ENCODE measurements at regions not wholly inside any gene's neighbourhood (a gene's known extent, or its start where the extent isn't known, plus 50 kb on each side); places are given as distances from the start of the nearest gene placed in this dataset.
A peak's percentile ranks its signal among the peaks of the same experiment; 100 is the strongest.

DNA sequence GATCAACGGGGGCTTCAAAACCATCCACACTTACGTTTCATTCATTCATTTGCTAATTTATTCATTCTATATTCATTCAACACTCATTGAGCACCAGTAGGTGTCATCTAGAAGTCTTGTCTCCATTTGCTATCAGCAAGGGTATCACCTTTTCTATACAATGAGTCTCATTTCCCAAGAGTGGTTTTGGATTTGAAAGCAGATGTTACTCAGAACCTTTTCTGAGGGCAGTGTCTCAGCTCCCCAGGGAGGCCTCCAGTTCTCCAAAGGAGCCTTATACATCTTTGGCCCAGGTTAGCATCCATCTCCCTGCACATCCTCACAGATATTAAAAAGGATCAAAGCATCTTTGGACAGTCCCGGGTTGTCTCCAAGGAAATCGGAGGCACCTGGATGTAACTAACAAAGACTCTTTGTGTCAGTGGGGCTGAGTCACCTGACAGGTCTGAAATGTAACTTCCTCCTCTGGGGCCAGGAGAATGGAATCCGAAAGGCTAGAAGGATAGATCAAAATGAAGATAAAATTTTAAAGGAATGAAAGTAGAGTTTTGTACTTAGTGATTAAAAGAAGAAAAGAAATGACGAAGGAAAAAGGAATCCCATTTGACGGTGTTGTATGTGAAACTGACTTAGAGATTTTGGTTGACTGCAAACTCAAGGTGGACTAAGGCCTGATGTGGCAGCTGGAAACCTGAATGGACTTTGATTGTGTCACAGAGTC is 103.0 kb downstream of the VCPKMT start:
- H3K4me3 Mint-ChIP-seq = no peak overlapping the region
- H3K27me3 Mint-ChIP-seq = no peaks in the 10 kb centered on the region
- peaks cover 34% of the 10 kb centered on the region for H3K4me1 Mint-ChIP-seq
- H3K9me3 Mint-ChIP-seq = no peaks in the 10 kb centered on the region
- H3K27ac Mint-ChIP-seq = peak overlapping the region; percentile 66
- ATAC-seq (replicated peaks) = peak; percentile 65
- peaks cover 96% of the 10 kb centered on the region for H3K36me3 Mint-ChIP-seq (ENCODE audit: low read depth)

DNA sequence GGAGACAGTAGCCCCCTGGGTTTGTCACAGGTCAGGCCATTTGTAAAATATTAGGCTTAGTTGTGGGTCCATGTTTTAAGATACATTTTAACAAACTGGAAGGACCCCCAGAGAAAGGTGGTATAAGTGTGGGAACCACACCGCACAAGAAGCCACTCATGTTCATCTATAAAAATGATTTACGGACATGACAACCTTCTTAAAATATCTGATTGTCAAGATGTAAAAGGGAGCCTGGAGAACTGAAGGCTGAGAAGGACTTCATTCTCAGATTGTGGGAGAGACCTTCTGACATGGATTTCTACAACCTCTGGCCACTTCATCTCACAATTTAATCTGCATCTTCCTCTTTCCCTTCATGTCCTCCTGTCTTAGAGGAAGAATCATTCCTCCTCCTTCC is 102.4 kb downstream of the VCPKMT start:
- H3K27ac Mint-ChIP-seq = peak overlapping the region; percentile 2
- H3K36me3 Mint-ChIP-seq (ENCODE audit: low read depth) = peaks cover 96% of the 10 kb centered on the region
- H3K4me1 Mint-ChIP-seq = peaks cover 32% of the 10 kb centered on the region
- no peaks in the 10 kb centered on the region for H3K9me3 Mint-ChIP-seq
- ATAC-seq (replicated peaks) = no peak
- H3K4me3 Mint-ChIP-seq = no peak overlapping the region
- H3K27me3 Mint-ChIP-seq = no peaks in the 10 kb centered on the region

DNA sequence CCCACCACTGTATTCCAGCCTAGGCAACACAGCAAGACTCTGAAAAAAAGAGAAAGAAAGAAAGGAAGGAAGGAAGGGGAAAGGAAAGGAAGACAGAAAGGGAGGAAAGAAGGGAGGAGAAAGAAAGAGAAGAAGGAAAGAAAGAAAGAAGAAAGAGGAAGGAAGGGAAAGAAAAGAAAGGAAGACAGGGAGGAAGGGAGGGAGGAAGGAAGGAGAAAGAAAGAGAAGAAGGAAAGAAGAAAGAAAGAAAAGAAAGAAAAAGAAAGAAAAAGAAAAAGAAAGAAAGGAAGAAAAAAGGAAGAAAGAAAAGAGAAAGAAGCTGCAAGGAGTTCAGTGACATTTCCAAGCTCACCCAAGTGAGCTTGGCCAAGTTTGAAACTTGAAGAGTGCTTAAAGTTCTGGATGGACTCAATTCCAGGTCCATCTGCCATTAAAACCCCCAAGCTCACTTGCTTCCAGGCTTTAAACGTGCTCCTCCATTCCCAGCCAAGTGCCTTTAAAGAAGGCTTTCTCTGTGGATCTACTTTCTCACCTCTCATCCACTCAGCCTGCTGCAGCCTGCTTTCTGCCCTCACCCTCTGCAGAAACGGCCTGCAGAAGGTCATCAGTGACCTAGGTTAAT is 101.5 kb downstream of the VCPKMT start:
- no peak overlapping the region for H3K4me3 Mint-ChIP-seq
- H3K9me3 Mint-ChIP-seq = no peaks in the 10 kb centered on the region
- ATAC-seq (replicated peaks) = no peak
- H3K27me3 Mint-ChIP-seq = no peaks in the 10 kb centered on the region
- H3K4me1 Mint-ChIP-seq = peaks cover 38% of the 10 kb centered on the region
- H3K36me3 Mint-ChIP-seq (ENCODE audit: low read depth) = peaks cover 100% of the 10 kb centered on the region
- peak overlapping the region; percentile 2 for H3K27ac Mint-ChIP-seq

DNA sequence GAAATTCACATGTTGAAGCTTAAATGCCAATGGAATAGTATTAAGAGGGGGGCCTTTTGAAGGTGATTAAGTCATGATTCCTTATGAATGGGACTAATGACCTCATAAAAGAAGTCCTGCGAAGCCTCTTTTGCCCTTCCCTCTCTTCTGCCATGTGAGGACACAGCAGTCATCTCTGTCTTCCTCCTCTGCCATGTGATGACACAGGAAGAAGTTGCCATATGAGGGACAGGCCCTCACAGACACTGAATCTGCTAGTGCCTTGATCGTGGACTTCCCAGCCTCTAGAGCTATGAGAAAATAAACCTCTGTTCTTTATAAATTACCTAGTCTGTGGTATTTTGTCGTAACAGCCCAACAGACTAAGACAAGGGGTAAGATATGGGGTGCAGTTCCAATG is 100.7 kb downstream of the VCPKMT start:
- H3K27ac Mint-ChIP-seq = peak overlapping the region; percentile 2
- no peak overlapping the region for H3K4me3 Mint-ChIP-seq
- peak; percentile 67 for ATAC-seq (replicated peaks)
- H3K36me3 Mint-ChIP-seq (ENCODE audit: low read depth) = peaks cover 100% of the 10 kb centered on the region
- peaks cover 33% of the 10 kb centered on the region for H3K4me1 Mint-ChIP-seq
- no peaks in the 10 kb centered on the region for H3K9me3 Mint-ChIP-seq
- no peaks in the 10 kb centered on the region for H3K27me3 Mint-ChIP-seq

DNA sequence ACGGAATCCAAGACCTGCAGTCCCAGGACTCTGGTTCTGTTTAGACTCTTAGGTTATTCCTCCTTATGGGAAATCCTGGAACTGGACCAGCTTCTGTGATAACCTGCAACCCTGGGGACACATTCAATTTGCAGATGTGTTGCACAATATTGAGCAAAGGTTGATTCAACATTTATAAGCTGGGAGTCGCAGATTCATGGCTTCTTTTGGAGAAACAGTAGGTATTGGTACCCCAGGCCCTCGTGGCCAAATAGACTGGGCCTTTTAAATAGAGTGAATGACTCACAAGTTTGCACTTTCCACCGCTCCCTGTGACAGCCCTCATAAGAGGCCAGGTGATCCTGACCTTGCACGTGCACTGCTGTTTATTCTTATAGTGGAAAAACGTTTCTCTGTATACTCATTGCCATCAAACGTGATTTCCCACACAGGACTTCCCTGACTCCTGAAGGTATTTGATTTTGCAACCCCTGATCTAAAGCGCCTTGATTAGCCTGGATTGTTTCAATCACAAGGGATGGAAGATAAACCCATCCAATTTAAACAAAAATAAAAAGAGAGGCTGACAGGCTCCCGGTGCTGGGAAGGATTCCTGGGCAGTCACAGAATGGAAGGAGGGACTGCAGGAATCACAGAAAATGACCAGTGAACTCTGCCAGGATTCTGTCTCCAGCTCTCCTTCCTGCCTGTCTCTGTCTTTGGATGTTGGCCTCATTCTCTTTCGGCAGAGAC is 98.0 kb downstream of the VCPKMT start:
- peaks cover 7% of the 10 kb centered on the region for H3K9me3 Mint-ChIP-seq
- H3K27ac Mint-ChIP-seq = no peak overlapping the region
- peaks cover 37% of the 10 kb centered on the region for H3K4me1 Mint-ChIP-seq
- H3K36me3 Mint-ChIP-seq (ENCODE audit: low read depth) = peaks cover 100% of the 10 kb centered on the region
- no peak overlapping the region for H3K4me3 Mint-ChIP-seq
- ATAC-seq (replicated peaks) = no peak
- H3K27me3 Mint-ChIP-seq = no peaks in the 10 kb centered on the region

DNA sequence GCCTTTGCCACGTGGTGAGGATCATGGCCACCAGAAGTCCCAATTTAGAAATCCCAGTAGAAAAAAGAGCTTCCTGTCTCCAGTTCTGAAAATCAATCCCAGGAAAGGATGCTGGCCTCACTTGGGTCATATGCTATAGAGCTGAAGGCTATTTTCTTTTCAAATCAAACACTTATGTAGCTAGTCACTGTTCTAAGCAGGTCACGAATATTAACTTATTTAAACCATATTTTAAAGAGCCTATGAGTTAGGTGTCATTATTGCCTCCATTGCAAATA is 97.5 kb downstream of the VCPKMT start:
- Mint-ChIP-seq H3K27me3 (no peaks in the 10 kb centered on the region), H3K4me3 (no peak overlapping the region), H3K4me1 (peaks cover 39% of the 10 kb centered on the region), H3K36me3 (ENCODE audit: low read depth) (peaks cover 100% of the 10 kb centered on the region), H3K9me3 (peaks cover 7% of the 10 kb centered on the region), H3K27ac (no peak overlapping the region)
- no peak for ATAC-seq (replicated peaks)

DNA sequence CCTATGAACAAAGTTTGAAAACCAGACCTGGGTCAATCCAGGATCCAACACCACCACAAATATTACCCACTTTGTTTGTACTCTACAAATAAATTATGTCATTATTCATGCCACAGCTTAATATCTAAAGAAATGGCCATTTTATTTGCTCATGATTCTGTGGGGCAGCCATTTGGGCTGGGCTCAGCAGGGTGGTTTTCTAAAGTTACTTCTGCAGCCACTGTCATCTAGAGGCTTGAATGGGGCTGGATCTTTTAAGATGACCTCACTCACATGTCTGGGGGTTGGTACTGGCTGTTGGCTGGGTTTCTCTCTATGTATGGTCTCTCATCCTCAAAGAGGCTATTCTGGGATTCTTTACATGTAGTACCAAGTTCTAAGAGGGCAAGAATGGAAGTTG is 96.2 kb downstream of the VCPKMT start:
- Mint-ChIP-seq H3K4me1 (peaks cover 31% of the 10 kb centered on the region), H3K9me3 (peaks cover 8% of the 10 kb centered on the region), H3K36me3 (ENCODE audit: low read depth) (peaks cover 99% of the 10 kb centered on the region), H3K4me3 (peak overlapping the region; percentile 66), H3K27ac (no peak overlapping the region), H3K27me3 (no peaks in the 10 kb centered on the region)
- no peak for ATAC-seq (replicated peaks)

DNA sequence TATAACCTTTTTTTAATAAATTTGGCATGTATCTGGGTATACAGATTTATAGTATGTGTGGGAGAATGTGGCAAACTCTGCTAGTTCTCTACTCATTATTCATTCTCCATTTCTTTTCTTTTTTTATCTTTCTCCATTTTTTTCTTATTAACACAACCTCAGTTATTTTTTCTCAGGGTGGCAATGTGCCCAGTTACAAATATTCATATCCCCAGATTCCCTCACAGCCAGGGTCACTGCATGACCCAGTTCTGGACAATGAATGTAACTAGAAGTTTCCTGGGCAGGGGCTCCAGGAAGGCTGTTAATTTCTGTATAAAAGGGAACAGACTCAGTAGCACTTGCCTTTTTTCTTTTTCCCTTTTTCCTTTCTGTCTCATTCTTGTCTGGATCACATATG is 95.6 kb downstream of the VCPKMT start:
- Mint-ChIP-seq H3K36me3 (ENCODE audit: low read depth) (peaks cover 99% of the 10 kb centered on the region), H3K4me3 (peak overlapping the region; percentile 66), H3K27ac (peak overlapping the region; percentile 75)

DNA sequence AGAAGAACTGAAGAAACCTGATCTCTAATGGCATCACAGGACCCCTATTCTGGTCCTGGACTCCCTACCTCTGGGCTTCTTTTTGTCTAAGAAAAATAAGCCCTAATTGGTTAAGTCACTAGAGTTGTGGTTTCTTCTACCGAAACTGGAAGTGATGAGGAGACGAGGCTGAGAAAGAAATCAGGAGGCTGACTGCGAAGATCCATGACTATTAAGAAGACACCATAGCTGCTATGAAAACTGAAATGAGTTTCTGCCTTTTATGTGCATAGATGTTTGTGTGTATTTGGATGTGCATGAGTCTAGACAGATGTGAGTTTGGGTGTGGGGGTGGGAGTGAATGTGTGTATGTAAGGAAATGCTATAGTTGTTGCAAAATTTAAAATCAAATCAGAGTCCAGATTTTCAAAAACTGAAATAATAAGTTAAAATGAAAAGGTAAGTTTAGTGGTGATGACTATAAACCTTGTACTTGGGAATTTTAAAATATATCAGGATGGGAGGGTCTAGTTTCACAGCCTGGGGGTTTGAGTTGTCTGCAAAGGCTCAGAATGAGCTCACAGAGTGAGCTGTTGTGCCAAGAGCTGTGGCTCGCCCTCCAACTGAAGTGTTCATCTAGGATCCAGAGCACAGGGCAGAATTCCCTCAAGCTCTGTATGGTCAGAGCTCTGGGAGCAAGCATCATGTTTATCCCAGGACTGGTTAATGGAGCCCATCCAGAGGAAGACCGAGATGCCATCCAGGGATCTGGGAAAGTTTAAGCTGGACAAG is 94.9 kb downstream of the VCPKMT start:
- peak overlapping the region; percentile 75 for H3K27ac Mint-ChIP-seq
- peaks cover 15% of the 10 kb centered on the region for H3K9me3 Mint-ChIP-seq
- no peaks in the 10 kb centered on the region for H3K27me3 Mint-ChIP-seq
- H3K4me1 Mint-ChIP-seq = peaks cover 39% of the 10 kb centered on the region
- peaks cover 99% of the 10 kb centered on the region for H3K36me3 Mint-ChIP-seq (ENCODE audit: low read depth)
- peak overlapping the region; percentile 66 for H3K4me3 Mint-ChIP-seq
- peak; percentile 88 for ATAC-seq (replicated peaks)

More for the DNA sequence above, 95.6 kb downstream of the VCPKMT start:
- H3K4me1 Mint-ChIP-seq = peaks cover 38% of the 10 kb centered on the region
- H3K9me3 Mint-ChIP-seq = peaks cover 14% of the 10 kb centered on the region
- H3K27me3 Mint-ChIP-seq = no peaks in the 10 kb centered on the region
- ATAC-seq (replicated peaks) = no peak

DNA sequence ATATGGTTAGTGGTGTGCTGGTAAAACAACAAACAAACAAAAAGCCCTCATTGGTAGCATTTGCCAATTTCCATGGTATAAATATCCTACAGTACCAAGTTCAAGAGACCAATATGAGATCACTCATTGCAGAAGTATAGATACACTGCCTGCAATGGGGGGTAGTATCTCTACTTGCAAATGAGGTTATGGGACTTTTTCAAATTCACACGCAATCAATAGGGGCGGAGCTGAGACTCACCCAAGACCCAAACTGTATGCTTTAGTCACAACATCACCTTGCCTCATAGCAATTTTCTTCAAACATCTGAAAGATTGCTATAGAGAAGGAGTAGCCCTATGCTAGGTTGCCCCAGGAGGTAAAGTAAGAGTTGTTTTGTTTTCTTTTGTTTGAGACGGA is 93.7 kb downstream of the VCPKMT start:
- Mint-ChIP-seq H3K27ac (no peak overlapping the region), H3K4me3 (peak overlapping the region; percentile 66), H3K4me1 (peaks cover 45% of the 10 kb centered on the region), H3K27me3 (no peaks in the 10 kb centered on the region), H3K9me3 (peaks cover 15% of the 10 kb centered on the region), H3K36me3 (ENCODE audit: low read depth) (peaks cover 99% of the 10 kb centered on the region)
- peak; percentile 11 for ATAC-seq (replicated peaks)

DNA sequence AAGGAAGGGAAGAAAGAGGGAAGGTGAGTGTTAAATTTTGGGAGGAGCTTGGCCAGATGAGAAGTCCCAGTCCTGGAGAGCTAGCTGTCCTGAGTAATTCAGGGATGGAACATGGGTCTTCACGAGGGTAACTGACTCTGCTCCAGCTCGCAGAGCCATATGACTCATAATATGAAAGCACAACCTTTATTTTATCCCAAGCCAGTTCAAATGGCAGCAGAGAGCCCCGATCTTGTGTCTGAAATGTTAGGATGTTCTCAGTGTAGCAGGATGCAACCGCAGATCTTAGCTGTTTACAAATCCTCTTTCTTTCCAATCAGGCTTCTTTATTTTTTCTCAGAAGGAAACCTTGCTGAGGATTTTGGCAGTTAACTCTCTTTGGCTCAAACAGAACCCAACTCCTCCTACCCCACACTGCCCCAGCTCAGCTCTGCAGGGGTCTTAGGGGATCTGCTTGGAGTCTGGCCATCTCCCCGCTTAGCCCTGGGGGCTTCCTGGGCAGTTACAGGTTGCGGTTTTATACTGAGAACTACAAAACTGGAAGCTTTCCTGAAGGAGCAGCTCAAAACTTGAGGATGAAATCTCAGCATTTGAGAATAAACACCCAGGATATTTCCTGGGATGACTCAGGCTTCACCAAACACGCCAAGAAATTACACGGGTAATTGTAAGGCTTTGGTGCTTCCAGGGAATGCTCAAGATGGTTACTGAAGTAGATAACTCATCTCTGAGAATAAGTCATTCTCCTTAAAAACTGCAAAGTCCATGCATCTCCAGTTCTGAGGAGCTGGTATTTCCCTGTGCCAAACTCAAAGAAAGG is 92.5 kb downstream of the VCPKMT start:
- no peaks in the 10 kb centered on the region for H3K27me3 Mint-ChIP-seq
- no peak for ATAC-seq (replicated peaks)
- H3K9me3 Mint-ChIP-seq = peaks cover 15% of the 10 kb centered on the region
- H3K4me1 Mint-ChIP-seq = peaks cover 47% of the 10 kb centered on the region
- peaks cover 99% of the 10 kb centered on the region for H3K36me3 Mint-ChIP-seq (ENCODE audit: low read depth)
- peak overlapping the region; percentile 83 for H3K27ac Mint-ChIP-seq
- H3K4me3 Mint-ChIP-seq = peak overlapping the region; percentile 35

DNA sequence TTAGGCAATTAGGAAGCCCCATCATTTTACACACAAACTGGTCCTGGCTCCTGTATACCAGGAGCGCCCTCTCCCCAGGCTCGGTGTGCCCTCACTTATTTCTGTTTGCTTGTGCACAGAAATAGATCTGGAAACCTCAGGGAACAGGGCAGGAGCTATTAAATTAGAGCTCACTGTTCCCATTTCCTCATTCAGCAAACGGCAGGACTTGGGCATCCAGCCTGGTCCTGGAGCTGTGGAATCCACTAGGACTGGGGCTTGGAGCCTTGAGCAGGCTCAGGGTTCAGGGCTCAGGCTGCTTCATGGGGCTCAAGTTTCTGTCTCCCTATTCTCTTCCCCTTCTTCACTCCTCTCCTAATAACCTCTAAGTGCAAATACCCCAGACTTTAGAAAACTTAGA is 91.3 kb downstream of the VCPKMT start:
- peaks cover 44% of the 10 kb centered on the region for H3K4me1 Mint-ChIP-seq
- H3K9me3 Mint-ChIP-seq = peaks cover 15% of the 10 kb centered on the region
- peak overlapping the region; percentile 69 for H3K27ac Mint-ChIP-seq
- H3K36me3 Mint-ChIP-seq (ENCODE audit: low read depth) = peaks cover 99% of the 10 kb centered on the region
- H3K4me3 Mint-ChIP-seq = no peak overlapping the region
- H3K27me3 Mint-ChIP-seq = no peaks in the 10 kb centered on the region
- no peak for ATAC-seq (replicated peaks)

DNA sequence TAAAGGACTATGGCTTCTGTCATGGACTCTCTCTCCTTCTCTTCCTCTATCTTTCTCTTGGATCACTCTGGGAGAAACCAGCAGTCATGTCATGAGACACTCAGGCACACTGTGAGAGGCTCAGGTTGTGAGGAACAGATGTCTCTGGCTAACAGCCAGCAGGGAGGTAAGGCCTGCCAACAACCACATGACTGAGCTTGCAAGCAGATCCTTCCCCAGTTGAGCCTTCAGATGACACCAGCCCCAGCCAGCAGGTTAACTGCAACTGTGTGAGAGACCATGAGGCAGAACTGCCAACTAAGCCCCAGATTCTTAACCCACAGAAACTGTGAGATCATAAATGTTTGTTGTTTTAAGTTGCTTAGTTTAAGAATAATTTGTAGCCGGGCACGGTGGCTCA is 90.6 kb downstream of the VCPKMT start:
- peak overlapping the region; percentile 26 for H3K4me3 Mint-ChIP-seq
- H3K9me3 Mint-ChIP-seq = peaks cover 14% of the 10 kb centered on the region
- no peaks in the 10 kb centered on the region for H3K27me3 Mint-ChIP-seq
- peak overlapping the region; percentile 69 for H3K27ac Mint-ChIP-seq
- ATAC-seq (replicated peaks) = peak; percentile 37
- peaks cover 99% of the 10 kb centered on the region for H3K36me3 Mint-ChIP-seq (ENCODE audit: low read depth)
- H3K4me1 Mint-ChIP-seq = peaks cover 43% of the 10 kb centered on the region

DNA sequence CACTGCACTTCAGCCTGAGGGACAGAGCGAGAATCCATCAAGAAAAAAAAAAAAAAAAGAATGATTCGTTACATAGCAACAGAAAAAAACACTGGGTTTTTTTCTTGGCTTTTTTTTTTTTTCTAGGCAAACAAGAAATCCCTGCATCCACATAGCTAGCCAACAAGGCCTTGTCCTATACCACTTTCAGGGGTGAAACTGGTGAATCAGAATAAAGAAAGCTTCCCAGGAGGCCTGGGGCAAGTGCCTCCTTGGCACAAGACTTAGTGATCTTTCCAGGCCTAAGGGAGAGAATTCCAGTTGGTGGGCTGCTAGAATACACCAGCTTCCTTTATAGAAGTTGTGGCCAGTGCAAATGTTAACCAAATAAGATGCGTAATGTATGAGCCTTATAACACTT is 90.0 kb downstream of the VCPKMT start:
- no peak for ATAC-seq (replicated peaks)
- Mint-ChIP-seq H3K4me1 (peaks cover 42% of the 10 kb centered on the region), H3K9me3 (peaks cover 12% of the 10 kb centered on the region), H3K27ac (peak overlapping the region; percentile 69), H3K27me3 (no peaks in the 10 kb centered on the region), H3K4me3 (no peak overlapping the region), H3K36me3 (ENCODE audit: low read depth) (peaks cover 99% of the 10 kb centered on the region)
